Panc1 (cell line): ENCODE measurements at regions not wholly inside any gene's neighbourhood (a gene's known extent, or its start where the extent isn't known, plus 50 kb on each side); places are given as distances from the start of the nearest gene placed in this dataset.
"Not testable (repeated sequence)": the region's sequence is repeated elsewhere in the genome, so short reads cannot be mapped to it uniquely, and the experiment has no call there.

Source experiments
- ATAC-seq: fragments of 200-7000 bp; cut with Tn5 transposase; 2 replicates; pipeline ENCODE4 v1.9.1; 2020; ENCODE audit warnings: mild to moderate bottlenecking, moderate library complexity
- BruUV-seq: library from RNA; stranded (reverse); fragments of 400-500 nt; replicated peaks from 2 replicates; lab custom pipeline; 2021; lab: Mats Ljungman, UMichigan
- CTCF ChIA-PET: fragments of 300-600 bp; sonication (Branson Sonifier 250); formaldehyde crosslinking; loops from one replicate; lab custom pipeline; 2022; ENCODE audit warnings: antibody characterized with exemption; lab: Charles Lee
- POLR2A ChIA-PET: fragments of 300-600 bp; sonication (Branson Sonifier 250); formaldehyde crosslinking; loops from one replicate; lab custom pipeline; 2022; ENCODE audit warnings: antibody characterized with exemption; lab: Charles Lee
- DNase-seq: peaks from one replicate; pipeline ENCODE4 v3.0.0-alpha.2; 2010; ENCODE audit warnings: low read depth, low spot score
- H3K27ac ChIP-seq: 2 replicates; pipeline ENCODE4 v1.5.1; 2011; ENCODE audit warnings: mild to moderate bottlenecking, low read length, inconsistent platforms
- H3K27me3 ChIP-seq: fragments of 200-500 bp; sonication (Bioruptor generic); 2 replicates; pipeline ENCODE4 v1.6.0; 2014; ENCODE audit warnings: low read length, inconsistent platforms; ENCODE audit not compliant: control insufficient read depth, insufficient read depth
- H3K36me3 ChIP-seq: fragments of 200-500 bp; sonication (Bioruptor generic); 2 replicates; pipeline ENCODE4 v1.5.1; 2014; ENCODE audit warnings: inconsistent platforms, mild to moderate bottlenecking, low read length, moderate library complexity; ENCODE audit not compliant: control insufficient read depth, insufficient read depth
- H3K4me1 ChIP-seq: 2 replicates; pipeline ENCODE4 v1.5.1; 2011; ENCODE audit warnings: inconsistent platforms, mild to moderate bottlenecking, low read length, moderate library complexity; ENCODE audit not compliant: control insufficient read depth, insufficient read depth
- H3K4me3 ChIP-seq, 2 experiments: 2 replicates each; pipeline ENCODE4 v1.5.1; 2011 to 2012; ENCODE audit warnings: low read depth in 2 of 2, low read length in 2 of 2, mild to moderate bottlenecking in 2 of 2, inconsistent platforms in 1 of 2, moderate library complexity in 1 of 2
- H3K9me3 ChIP-seq: fragments of 200-500 bp; sonication (Bioruptor generic); 2 replicates; pipeline ENCODE4 v1.5.1; 2014; ENCODE audit warnings: low read depth, mild to moderate bottlenecking, inconsistent platforms, low read length, moderate library complexity; ENCODE audit not compliant: control insufficient read depth, insufficient read depth
- CTCF ChIP-seq: fragments of 450-650 bp; IDR thresholded peaks from 2 replicates; pipeline ENCODE4 v1.5.1; 2017; ENCODE audit warnings: mild to moderate bottlenecking
- POLR2AphosphoS5 ChIP-seq: IDR thresholded peaks from 2 replicates; pipeline ENCODE4 v1.6.1; 2012; ENCODE audit warnings: mild to moderate bottlenecking, low read depth, low read length, moderate library complexity
- REST ChIP-seq, 2 experiments: IDR thresholded peaks; 2 replicates each; pipeline ENCODE4 v1.6.1; 2011 to 2012; ENCODE audit warnings: low read depth in 2 of 2, control low read depth in 1 of 2, low read length in 1 of 2, mild to moderate bottlenecking in 1 of 2, moderate library complexity in 1 of 2; ENCODE audit not compliant: insufficient read depth in 1 of 2
- SIN3A ChIP-seq: IDR thresholded peaks from 2 replicates; pipeline ENCODE4 v1.6.1; 2012; ENCODE audit warnings: low read depth, mild to moderate bottlenecking, low read length, moderate library complexity, borderline replicate concordance; ENCODE audit not compliant: insufficient read depth
- TCF7L2 ChIP-seq: IDR thresholded peaks from 2 replicates; pipeline ENCODE4 v1.6.1; 2011; ENCODE audit warnings: mild to moderate bottlenecking, low read depth, low read length, inconsistent platforms
- in situ Hi-C: cut with HindIII; loops from 2 replicates; pipeline ENCODE4 v1.10.0; 2016; ENCODE audit warnings: low sequenced_read_pairs, low pct_unique_long_range_greater_than_20kb
- intact Hi-C: fragments of 100-400 bp; cut with micrococcal nuclease; formaldehyde crosslinking; loops from one replicate; pipeline ENCODE4 v1.10.0; 2022; ENCODE audit not compliant: unreplicated experiment

- in situ Hi-C loops (no loop called here), intact Hi-C loops (no loop called here)
- H3K4me3 ChIP-seq, result no peak overlapping the region
- H3K9me3 ChIP-seq, result no peaks in the 10 kb centered on the region
- TF ChIP-seq TCF7L2, result no peak
- TF ChIP-seq SIN3A, result no peak
- no peak for TF ChIP-seq CTCF
- TF ChIP-seq REST (IDR thresholded peaks at IDR 0.05; ENCODE audit: insufficient read depth in 1 of 2, low read depth in 2 of 2, low read length in 1 of 2), result no peak
- no peak for TF ChIP-seq POLR2AphosphoS5
- no peak for ATAC-seq
- H3K27ac ChIP-seq, result no peak overlapping the region
- DNase-seq, result no peak
- H3K36me3 ChIP-seq, result no peaks in the 10 kb centered on the region
- POLR2A ChIA-PET, result no interaction called here
- no peaks in the 10 kb centered on the region for H3K4me1 ChIP-seq
- no peaks in the 10 kb centered on the region for H3K27me3 ChIP-seq
- CTCF ChIA-PET, result no interaction called here
- no TSS peak for BruUV-seq
These were observed 91.2 kb upstream of the CCZ1B start for GRCh38 chr7:6917258-6917657.

- H3K27me3 ChIP-seq, ATAC-seq, H3K36me3 ChIP-seq, DNase-seq, in situ Hi-C loops, intact Hi-C loops, CTCF ChIA-PET, H3K27ac ChIP-seq, H3K9me3 ChIP-seq, H3K4me3 ChIP-seq, H3K4me1 ChIP-seq, BruUV-seq, POLR2A ChIA-PET: not testable (repeated sequence)
These were observed 93.1 kb upstream of the CCZ1B start for GRCh38 chr7:6919169-6919568.

GRCh38 chr7:6924523-6924922 lies 98.4 kb upstream of the CCZ1B start:
- H3K27ac ChIP-seq, H3K4me1 ChIP-seq, H3K27me3 ChIP-seq, DNase-seq, H3K4me3 ChIP-seq, CTCF ChIA-PET, POLR2A ChIA-PET, intact Hi-C loops, in situ Hi-C loops, BruUV-seq, H3K9me3 ChIP-seq, H3K36me3 ChIP-seq, ATAC-seq: not testable (repeated sequence)

GRCh38 chr7:6926193-6927174 lies 100.4 kb upstream of the CCZ1B start:
- BruUV-seq, H3K4me3 ChIP-seq, H3K27me3 ChIP-seq, H3K4me1 ChIP-seq, H3K27ac ChIP-seq, ATAC-seq, DNase-seq, in situ Hi-C loops, CTCF ChIA-PET, POLR2A ChIA-PET, intact Hi-C loops, H3K36me3 ChIP-seq, H3K9me3 ChIP-seq: not testable (repeated sequence)

GRCh38 chr7:6927643-6928042 lies 101.6 kb upstream of the CCZ1B start:
- H3K9me3 ChIP-seq, H3K4me1 ChIP-seq, H3K27me3 ChIP-seq, DNase-seq, POLR2A ChIA-PET, BruUV-seq, intact Hi-C loops, H3K27ac ChIP-seq, H3K4me3 ChIP-seq, in situ Hi-C loops, H3K36me3 ChIP-seq, ATAC-seq, CTCF ChIA-PET: not testable (repeated sequence)
